ENCODE measurements at regions not wholly inside any gene's neighbourhood (a gene's known extent, or its start where the extent isn't known, plus 50 kb on each side); places are given as distances from the start of the nearest gene placed in this dataset.

DNA sequence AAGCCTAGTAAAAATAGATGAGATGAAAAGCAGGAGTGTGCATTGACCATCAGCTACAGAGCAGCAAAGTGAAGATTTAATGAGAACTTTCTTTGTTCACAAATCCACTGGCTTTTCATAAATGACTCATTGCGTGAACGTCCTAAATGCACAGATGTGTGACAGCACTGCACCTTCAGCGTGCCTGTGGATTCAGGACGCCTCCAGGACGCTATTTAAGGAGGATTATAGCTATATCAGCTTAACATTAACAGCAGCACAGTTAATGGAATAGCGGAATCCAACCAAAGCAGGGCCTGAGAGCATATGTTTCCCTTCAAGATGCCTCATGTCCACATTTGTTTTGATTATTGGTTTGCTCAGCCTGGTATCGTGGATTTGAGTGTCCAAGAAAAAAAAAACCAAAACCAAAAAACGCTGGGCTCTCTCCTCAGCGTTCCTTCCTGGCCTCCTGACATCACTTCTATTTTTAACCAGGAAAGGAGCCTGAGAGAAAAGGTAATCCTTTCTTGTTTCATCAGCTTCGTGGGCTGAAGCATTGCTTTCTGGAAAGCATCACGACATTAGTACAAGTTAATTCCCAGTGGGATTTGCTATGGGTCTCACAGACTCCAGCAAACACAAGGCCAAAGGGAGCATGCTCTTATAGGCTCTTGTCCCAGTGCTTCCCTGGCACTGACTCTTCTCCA, 447.0 kb upstream of the SMIM21 start:
- Histone ChIP-seq H3K4me2 (ENCODE audit: low read length) (no peak overlapping the region), H3K27ac (ENCODE audit: low read depth, low read length, poor library complexity, severe bottlenecking) (no peak overlapping the region), H2AFZ (ENCODE audit: low read length) (no peak overlapping the region), H4K20me1 (ENCODE audit: insufficient read depth, low read length) (no peaks in the 10 kb centered on the region), H3K9me2 (ENCODE audit: insufficient read depth, low read length) (no peaks in the 10 kb centered on the region), H3K9me3 (ENCODE audit: low read length) (no peaks in the 10 kb centered on the region), H3K36me3 (ENCODE audit: insufficient read depth, low read length) (no peaks in the 10 kb centered on the region), H3K4me1 (ENCODE audit: insufficient read depth, low read length, poor library complexity, severe bottlenecking) (no peaks in the 10 kb centered on the region), H3K79me2 (ENCODE audit: insufficient read depth, low read depth, low read length) (no peaks in the 10 kb centered on the region), H3K4me3 (ENCODE audit: low read depth, low read length, poor library complexity, severe bottlenecking) (no peak overlapping the region)
- no peak for DNase-seq (ENCODE audit: low spot score)
- ChIA-PET CTCF (ENCODE audit: unreplicated experiment) (no interaction called here), POLR2A (interaction anchor here (0.6 kb wide), 1 partner anchor 161 kb away, joined by 3 read pairs; no protein-coding TSS in a partner anchor)
- intact Hi-C loops (cut with micrococcal nuclease; ENCODE audit: unreplicated experiment) = no loop called here
- no TSS peak for BruUV-seq (replicated peaks)
- TF ChIP-seq, protein P1, sequence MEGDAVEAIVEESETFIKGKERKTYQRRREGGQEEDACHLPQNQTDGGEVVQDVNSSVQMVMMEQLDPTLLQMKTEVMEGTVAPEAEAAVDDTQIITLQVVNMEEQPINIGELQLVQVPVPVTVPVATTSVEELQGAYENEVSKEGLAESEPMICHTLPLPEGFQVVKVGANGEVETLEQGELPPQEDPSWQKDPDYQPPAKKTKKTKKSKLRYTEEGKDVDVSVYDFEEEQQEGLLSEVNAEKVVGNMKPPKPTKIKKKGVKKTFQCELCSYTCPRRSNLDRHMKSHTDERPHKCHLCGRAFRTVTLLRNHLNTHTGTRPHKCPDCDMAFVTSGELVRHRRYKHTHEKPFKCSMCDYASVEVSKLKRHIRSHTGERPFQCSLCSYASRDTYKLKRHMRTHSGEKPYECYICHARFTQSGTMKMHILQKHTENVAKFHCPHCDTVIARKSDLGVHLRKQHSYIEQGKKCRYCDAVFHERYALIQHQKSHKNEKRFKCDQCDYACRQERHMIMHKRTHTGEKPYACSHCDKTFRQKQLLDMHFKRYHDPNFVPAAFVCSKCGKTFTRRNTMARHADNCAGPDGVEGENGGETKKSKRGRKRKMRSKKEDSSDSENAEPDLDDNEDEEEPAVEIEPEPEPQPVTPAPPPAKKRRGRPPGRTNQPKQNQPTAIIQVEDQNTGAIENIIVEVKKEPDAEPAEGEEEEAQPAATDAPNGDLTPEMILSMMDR (conservative IDR thresholded peaks at IDR 0.05; ENCODE audit: low read length) = no peak
- no peak for TF ChIP-seq EZH2phosphoT487 (IDR thresholded peaks at IDR 0.05; ENCODE audit: borderline replicate concordance, low read depth, low read length)

DNA sequence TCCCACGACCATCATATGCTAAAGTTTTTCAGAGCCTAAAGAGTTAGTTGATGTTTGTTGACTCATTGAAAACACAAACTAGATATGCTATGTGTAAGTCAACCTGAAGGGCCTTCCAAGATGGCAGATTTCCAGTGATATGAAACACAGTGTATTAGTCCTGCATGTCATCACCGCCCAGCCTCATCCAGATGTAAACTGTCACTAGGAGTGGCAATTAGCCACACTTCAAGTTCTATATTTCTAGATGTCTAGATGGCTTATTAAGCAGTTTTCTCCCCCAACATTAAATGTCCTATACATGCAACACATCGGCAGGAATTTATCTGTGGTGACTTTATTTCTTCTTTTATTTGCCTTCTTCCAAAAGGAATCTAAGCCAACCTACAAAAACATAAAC, 444.1 kb upstream of the SMIM21 start:
- Histone ChIP-seq H3K9me3 (ENCODE audit: low read length) (no peaks in the 10 kb centered on the region), H4K20me1 (ENCODE audit: insufficient read depth, low read length) (no peaks in the 10 kb centered on the region), H3K9me2 (ENCODE audit: insufficient read depth, low read length) (no peaks in the 10 kb centered on the region), H3K36me3 (ENCODE audit: insufficient read depth, low read length) (no peaks in the 10 kb centered on the region), H3K27ac (ENCODE audit: low read depth, low read length, poor library complexity, severe bottlenecking) (no peak overlapping the region), H3K4me2 (ENCODE audit: low read length) (no peak overlapping the region), H3K79me2 (ENCODE audit: insufficient read depth, low read depth, low read length) (no peaks in the 10 kb centered on the region), H2AFZ (ENCODE audit: low read length) (no peak overlapping the region), H3K4me1 (ENCODE audit: insufficient read depth, low read length, poor library complexity, severe bottlenecking) (no peaks in the 10 kb centered on the region), H3K4me3 (ENCODE audit: low read depth, low read length, poor library complexity, severe bottlenecking) (no peak overlapping the region)
- no TSS peak for BruUV-seq (replicated peaks)
- DNase-seq (ENCODE audit: low spot score) = no peak
- ChIA-PET POLR2A (no interaction called here), CTCF (ENCODE audit: unreplicated experiment) (no interaction called here)
- TF ChIP-seq EZH2phosphoT487 (IDR thresholded peaks at IDR 0.05; ENCODE audit: borderline replicate concordance, low read depth, low read length) = no peak
- TF ChIP-seq, protein P1 (conservative IDR thresholded peaks at IDR 0.05; ENCODE audit: low read length) = no peak
- intact Hi-C loops (cut with micrococcal nuclease; ENCODE audit: unreplicated experiment) = no loop called here

DNA sequence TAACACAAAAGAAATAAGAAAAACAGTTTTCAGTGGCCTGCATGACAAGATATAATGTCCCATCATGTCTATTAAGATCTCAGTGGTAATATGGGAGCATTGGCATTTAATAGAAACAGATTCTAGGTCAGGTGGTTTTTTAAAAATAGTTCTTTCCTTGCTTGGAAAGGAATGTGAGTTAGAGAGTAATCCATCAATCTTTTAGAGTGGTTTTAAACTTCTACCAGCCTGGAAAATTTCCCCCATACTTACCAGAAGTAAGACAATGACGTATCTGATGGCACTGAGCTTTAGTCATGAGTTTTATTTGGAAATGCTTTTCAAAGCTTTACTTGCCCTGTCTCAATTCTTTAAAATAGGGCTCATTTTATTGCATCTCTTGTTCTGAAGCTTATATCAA, 441.7 kb upstream of the SMIM21 start:
- Histone ChIP-seq H3K9me3 (ENCODE audit: low read length) (no peaks in the 10 kb centered on the region), H3K27ac (ENCODE audit: low read depth, low read length, poor library complexity, severe bottlenecking) (no peak overlapping the region), H2AFZ (ENCODE audit: low read length) (no peak overlapping the region), H3K4me2 (ENCODE audit: low read length) (no peak overlapping the region), H3K79me2 (ENCODE audit: insufficient read depth, low read depth, low read length) (no peaks in the 10 kb centered on the region), H3K4me3 (ENCODE audit: low read depth, low read length, poor library complexity, severe bottlenecking) (no peak overlapping the region), H3K4me1 (ENCODE audit: insufficient read depth, low read length, poor library complexity, severe bottlenecking) (no peaks in the 10 kb centered on the region), H3K36me3 (ENCODE audit: insufficient read depth, low read length) (no peaks in the 10 kb centered on the region), H3K9me2 (ENCODE audit: insufficient read depth, low read length) (no peaks in the 10 kb centered on the region), H4K20me1 (ENCODE audit: insufficient read depth, low read length) (no peaks in the 10 kb centered on the region)
- BruUV-seq (replicated peaks) = no TSS peak
- TF ChIP-seq, protein P1 (conservative IDR thresholded peaks at IDR 0.05; ENCODE audit: low read length) = no peak
- TF ChIP-seq EZH2phosphoT487 (IDR thresholded peaks at IDR 0.05; ENCODE audit: borderline replicate concordance, low read depth, low read length) = no peak
- no peak for DNase-seq (ENCODE audit: low spot score)
- POLR2A ChIA-PET = no interaction called here
- intact Hi-C loops (cut with micrococcal nuclease; ENCODE audit: unreplicated experiment) = no loop called here
- CTCF ChIA-PET (ENCODE audit: unreplicated experiment) = no interaction called here
